ENCODE measurements at regions not wholly inside any gene's neighbourhood (a gene's known extent, or its start where the extent isn't known, plus 50 kb on each side); places are given as distances from the start of the nearest gene placed in this dataset.

- H4K91ac ChIP-seq (replicated peaks; ENCODE audit: insufficient read length, low read length), result no peak overlapping the region
- H3K79me2 ChIP-seq (ENCODE audit: control insufficient read depth in 1 of 2, insufficient read depth in 2 of 2, low read length in 2 of 2), result no peaks in the 10 kb centered on the region
- H4K5ac ChIP-seq (ENCODE audit: insufficient read length, low read depth, low read length), result no peak overlapping the region
- no peaks in the 10 kb centered on the region for H3K9me3 ChIP-seq (ENCODE audit: insufficient read depth in 2 of 2, low read depth in 1 of 2, low read length in 1 of 2)
- H2BK15ac ChIP-seq (ENCODE audit: low read length), result no peak overlapping the region
- no peak overlapping the region for H3K4me3 ChIP-seq (ENCODE audit: extremely low read depth in 1 of 4, insufficient read depth in 2 of 4, low read depth in 3 of 4, low read length in 4 of 4)
- H4K20me1 ChIP-seq (replicated peaks in 1 of 2; ENCODE audit: control insufficient read depth in 1 of 2, insufficient read depth in 2 of 2, low read length in 2 of 2), result no peaks in the 10 kb centered on the region
- H2BK120ac ChIP-seq (replicated peaks; ENCODE audit: low read depth, low read length), result no peak overlapping the region
- FAIRE-seq (no peak), DNase-seq (ENCODE audit: low read depth in 1 of 2, low spot score in 2 of 2) (no peak)
- no peak overlapping the region for H2BK12ac ChIP-seq (ENCODE audit: low read depth, low read length)
- ChIA-PET POLR2A (ENCODE audit: partially characterized antibody) (interaction anchor here (0.6 kb wide), 1 partner anchor 1965 kb away, joined by 3 read pairs; no protein-coding TSS in a partner anchor), CTCF (ENCODE audit: partially characterized antibody) (interaction anchor here (1.1 kb wide), 1 partner anchor 37 kb away, joined by 3 read pairs; no protein-coding TSS in a partner anchor)
- H2AFZ ChIP-seq (ENCODE audit: low read length), result no peak overlapping the region
- no peaks in the 10 kb centered on the region for H3K36me3 ChIP-seq (ENCODE audit: control insufficient read depth in 2 of 4, insufficient read depth in 4 of 4, low read length in 3 of 4)
- H3K27ac ChIP-seq (ENCODE audit: low read depth, low read length), result no peak overlapping the region
- H2AK5ac ChIP-seq (ENCODE audit: low read depth, low read length), result no peak overlapping the region
- H2BK20ac ChIP-seq (ENCODE audit: low read length), result no peak overlapping the region
- H4K8ac ChIP-seq (ENCODE audit: extremely low read depth, insufficient read depth, low read length), result no peak overlapping the region
- H3K79me1 ChIP-seq (ENCODE audit: low read depth, low read length), result no peaks in the 10 kb centered on the region
- H3K4me1 ChIP-seq (replicated peaks in 1 of 4; ENCODE audit: control insufficient read depth in 3 of 4, insufficient read depth in 4 of 4, low read length in 3 of 4), result peaks cover 0 to 4% (median 1%) of the 10 kb centered on the region in 4 experiments; a peak in 2 of 7 replicates
- H3K23ac ChIP-seq (ENCODE audit: insufficient read length), result no peak overlapping the region
- 94% methylated on average over 2 of the region's 2 CpGs; no CpG with 5 or more reads in 1 of the 2 experiments for WGBS, 2 experiments (ENCODE audit: extremely low coverage in 1 of 2, insufficient coverage in 1 of 2, insufficient read length in 1 of 2, insufficient replicate concordance in 2 of 2, low coverage in 1 of 2, low lambda C conversion rate in 2 of 2, missing lambda C conversion rate in 1 of 2)
- no peak overlapping the region for H3K9ac ChIP-seq (replicated peaks in 1 of 4; ENCODE audit: extremely low read depth in 1 of 4, low read depth in 3 of 4, low read length in 3 of 4)
- H3K27me3 ChIP-seq (replicated peaks in 1 of 4; ENCODE audit: control insufficient read depth in 3 of 4, extremely low read depth in 1 of 4, insufficient read depth in 3 of 4, low read length in 3 of 4), result no peaks in the 10 kb centered on the region
- no peak overlapping the region for H2BK5ac ChIP-seq (ENCODE audit: low read depth, low read length)
- H3K56ac ChIP-seq (replicated peaks; ENCODE audit: insufficient read length, low read depth, low read length), result no peak overlapping the region
- no peak overlapping the region for H3K18ac ChIP-seq (ENCODE audit: extremely low read depth, low read length)
- no peak overlapping the region for H3K4ac ChIP-seq (replicated peaks; ENCODE audit: insufficient read length, low read depth, low read length)
- H3K14ac ChIP-seq (ENCODE audit: insufficient read length), result no peak overlapping the region
- no peaks in the 10 kb centered on the region for H3K23me2 ChIP-seq (ENCODE audit: low read depth, low read length)
- no peak overlapping the region for H3K4me2 ChIP-seq (ENCODE audit: insufficient read depth in 1 of 2, low read depth in 2 of 2, low read length in 2 of 2)
- TF ChIP-seq E2F6 (IDR thresholded peaks at IDR 0.05), result no peak
- no peak for TF ChIP-seq SRF (IDR thresholded peaks at IDR 0.05; ENCODE audit: low read depth, low read length)
- no peak for TF ChIP-seq BRCA1 (IDR thresholded peaks at IDR 0.05; ENCODE audit: low read depth, low read length)
- no peak for TF ChIP-seq RBBP5 (IDR thresholded peaks at IDR 0.05; ENCODE audit: borderline replicate concordance, low read depth, low read length)
- TF ChIP-seq HDAC6 (IDR thresholded peaks at IDR 0.05; ENCODE audit: low read depth, low read length), result no peak
- TF ChIP-seq SP2 (IDR thresholded peaks at IDR 0.05; ENCODE audit: low read length), result no peak
- no peak for TF ChIP-seq KDM4A (IDR thresholded peaks at IDR 0.05; ENCODE audit: low read depth, low read length, severe bottlenecking)
- TF ChIP-seq TAF7 (optimal IDR thresholded peaks at IDR 0.05; ENCODE audit: borderline replicate concordance, low read depth, low read length), result no peak
- TF ChIP-seq TEAD4 (IDR thresholded peaks at IDR 0.05; ENCODE audit: low read depth, low read length), result no peak
- TF ChIP-seq CTCF (IDR thresholded peaks at IDR 0.05; ENCODE audit: control extremely low read depth in 1 of 3, insufficient read depth in 1 of 3, low read depth in 1 of 3, low read length in 3 of 3), result no peak
- no peak for TF ChIP-seq RNF2 (IDR thresholded peaks at IDR 0.05; ENCODE audit: borderline replicate concordance, low read depth, low read length, missing control alignments, poor library complexity, severe bottlenecking)
These were observed 140.3 kb downstream of the ZNF608 start for GRCh38 chr5:124606093-124606492.

Measured in H1 (cell line).